ENCODE measurements at regions not wholly inside any gene's neighbourhood (a gene's known extent, or its start where the extent isn't known, plus 50 kb on each side); places are given as distances from the start of the nearest gene placed in this dataset.

DNA sequence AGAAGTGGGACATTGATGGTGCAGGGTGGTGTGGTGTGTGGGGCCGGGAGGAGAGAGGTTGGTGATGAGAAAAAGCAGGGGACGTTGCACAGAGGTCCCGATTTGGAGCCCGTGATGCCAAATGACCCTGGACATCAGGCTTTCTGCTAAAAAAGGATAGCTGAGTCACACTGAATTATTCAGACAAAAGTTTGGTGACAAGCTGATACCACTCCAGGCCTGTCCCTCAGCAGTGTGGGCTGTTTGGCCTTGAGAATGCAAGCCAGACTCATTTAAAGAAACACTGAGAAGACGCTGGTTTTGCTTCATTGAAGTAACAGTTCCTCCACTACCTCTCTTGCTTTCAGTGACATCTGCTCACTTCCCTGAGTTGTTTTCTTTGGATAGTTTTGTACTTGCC lies 262.1 kb upstream of the PWP1 start:
- Histone ChIP-seq H2AFZ (ENCODE audit: low read length) (no peak overlapping the region), H3K36me3 (ENCODE audit: insufficient read depth, low read length) (no peaks in the 10 kb centered on the region), H3K9ac (ENCODE audit: low read length) (no peak overlapping the region), H3K79me2 (ENCODE audit: insufficient read depth, low read length) (no peaks in the 10 kb centered on the region), H3K4me3 (ENCODE audit: low read depth, low read length, poor library complexity, severe bottlenecking) (no peak overlapping the region), H3F3A (ENCODE audit: insufficient read depth, low read length) (no peaks in the 10 kb centered on the region), H3K9me3 (ENCODE audit: low read length) (no peaks in the 10 kb centered on the region), H3K4me1 (ENCODE audit: insufficient read depth, low read length, severe bottlenecking) (no peaks in the 10 kb centered on the region), H3K27me3 (ENCODE audit: insufficient read depth, low read length) (no peaks in the 10 kb centered on the region), H3K27ac (ENCODE audit: low read depth, low read length, poor library complexity, severe bottlenecking) (no peak overlapping the region), H3K9me2 (ENCODE audit: low read depth, low read length) (no peaks in the 10 kb centered on the region), H3K4me2 (ENCODE audit: low read length) (no peak overlapping the region), H4K20me1 (ENCODE audit: insufficient read depth, low read length) (no peaks in the 10 kb centered on the region)
- no peak for TF ChIP-seq EZH2 (IDR thresholded peaks at IDR 0.05; ENCODE audit: borderline replicate concordance, low read length)
- TF ChIP-seq, protein P1, sequence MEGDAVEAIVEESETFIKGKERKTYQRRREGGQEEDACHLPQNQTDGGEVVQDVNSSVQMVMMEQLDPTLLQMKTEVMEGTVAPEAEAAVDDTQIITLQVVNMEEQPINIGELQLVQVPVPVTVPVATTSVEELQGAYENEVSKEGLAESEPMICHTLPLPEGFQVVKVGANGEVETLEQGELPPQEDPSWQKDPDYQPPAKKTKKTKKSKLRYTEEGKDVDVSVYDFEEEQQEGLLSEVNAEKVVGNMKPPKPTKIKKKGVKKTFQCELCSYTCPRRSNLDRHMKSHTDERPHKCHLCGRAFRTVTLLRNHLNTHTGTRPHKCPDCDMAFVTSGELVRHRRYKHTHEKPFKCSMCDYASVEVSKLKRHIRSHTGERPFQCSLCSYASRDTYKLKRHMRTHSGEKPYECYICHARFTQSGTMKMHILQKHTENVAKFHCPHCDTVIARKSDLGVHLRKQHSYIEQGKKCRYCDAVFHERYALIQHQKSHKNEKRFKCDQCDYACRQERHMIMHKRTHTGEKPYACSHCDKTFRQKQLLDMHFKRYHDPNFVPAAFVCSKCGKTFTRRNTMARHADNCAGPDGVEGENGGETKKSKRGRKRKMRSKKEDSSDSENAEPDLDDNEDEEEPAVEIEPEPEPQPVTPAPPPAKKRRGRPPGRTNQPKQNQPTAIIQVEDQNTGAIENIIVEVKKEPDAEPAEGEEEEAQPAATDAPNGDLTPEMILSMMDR (IDR thresholded peaks at IDR 0.05; ENCODE audit: low read length) = no peak

DNA sequence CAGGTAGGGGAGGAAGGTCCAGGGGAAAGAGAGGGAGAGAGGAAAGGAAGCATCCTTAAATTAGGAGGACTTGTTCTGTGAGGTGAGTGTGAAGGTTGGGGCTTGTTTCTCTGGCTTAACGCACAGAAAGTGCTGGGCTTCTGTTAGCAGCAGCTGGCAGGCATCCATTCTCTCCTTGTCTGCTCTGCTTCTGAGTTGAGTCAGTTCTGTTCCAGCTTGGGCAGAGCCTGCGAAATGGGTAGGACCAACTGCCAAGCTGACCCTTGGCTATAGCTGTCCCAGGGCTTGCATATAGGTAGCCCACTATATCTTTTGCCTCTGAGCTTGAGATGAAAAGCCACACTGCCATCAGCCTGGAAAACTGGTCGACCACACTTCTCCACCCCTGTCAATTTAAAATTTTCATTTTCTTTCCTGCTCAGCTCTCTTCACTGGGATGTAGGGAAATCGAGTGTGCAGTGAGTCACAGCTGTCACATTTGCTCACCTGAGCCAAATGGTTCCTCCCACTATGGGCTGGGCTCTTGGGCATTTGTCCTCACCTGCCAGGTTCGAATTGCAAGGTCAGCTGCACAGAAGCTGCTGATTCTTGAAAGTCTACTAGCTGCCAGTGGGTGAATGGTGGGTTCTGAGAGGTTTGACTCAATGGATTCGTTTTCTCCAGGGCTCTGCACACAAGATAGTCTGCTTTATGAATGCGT lies 256.4 kb upstream of the PWP1 start:
- Histone ChIP-seq H3K36me3 (ENCODE audit: insufficient read depth, low read length) (no peaks in the 10 kb centered on the region), H3K79me2 (ENCODE audit: insufficient read depth, low read length) (no peaks in the 10 kb centered on the region), H3K27ac (ENCODE audit: low read depth, low read length, poor library complexity, severe bottlenecking) (no peak overlapping the region), H4K20me1 (ENCODE audit: insufficient read depth, low read length) (no peaks in the 10 kb centered on the region), H3K9me2 (ENCODE audit: low read depth, low read length) (no peaks in the 10 kb centered on the region), H3K4me2 (ENCODE audit: low read length) (no peak overlapping the region), H3K27me3 (ENCODE audit: insufficient read depth, low read length) (no peaks in the 10 kb centered on the region), H3F3A (ENCODE audit: insufficient read depth, low read length) (no peaks in the 10 kb centered on the region), H3K4me1 (ENCODE audit: insufficient read depth, low read length, severe bottlenecking) (no peaks in the 10 kb centered on the region), H3K9ac (ENCODE audit: low read length) (no peak overlapping the region), H3K4me3 (ENCODE audit: low read depth, low read length, poor library complexity, severe bottlenecking) (no peak overlapping the region), H3K9me3 (ENCODE audit: low read length) (no peaks in the 10 kb centered on the region), H2AFZ (ENCODE audit: low read length) (no peak overlapping the region)
- TF ChIP-seq EZH2 (IDR thresholded peaks at IDR 0.05; ENCODE audit: borderline replicate concordance, low read length) = no peak
- TF ChIP-seq, protein P1 (IDR thresholded peaks at IDR 0.05; ENCODE audit: low read length) = no peak

DNA sequence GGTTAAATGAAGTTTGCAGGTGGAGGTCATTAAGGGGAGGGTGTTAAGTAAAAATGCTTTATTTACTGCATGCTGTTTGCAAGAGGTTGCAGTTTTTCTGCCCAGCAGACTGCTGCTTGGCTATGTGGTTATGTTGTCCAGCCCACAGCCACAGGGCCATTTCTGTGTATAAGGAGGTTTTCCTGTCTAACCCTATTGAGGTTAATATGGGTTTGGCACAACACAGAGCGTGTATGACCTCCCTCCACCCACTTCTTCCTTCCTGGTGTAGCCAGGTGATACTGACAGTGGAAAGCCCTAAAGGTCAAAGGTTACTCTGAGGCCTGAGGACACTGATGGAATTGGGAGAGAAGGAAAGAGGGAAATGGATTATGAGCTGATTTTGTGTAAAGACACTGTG lies 253.7 kb upstream of the PWP1 start:
- no peak overlapping the region for H3K9ac ChIP-seq (ENCODE audit: low read length)
- H3K4me2 ChIP-seq (ENCODE audit: low read length) = no peak overlapping the region
- H3K9me3 ChIP-seq (ENCODE audit: low read length) = no peaks in the 10 kb centered on the region
- no peak overlapping the region for H3K27ac ChIP-seq (ENCODE audit: low read depth, low read length, poor library complexity, severe bottlenecking)
- H3K4me3 ChIP-seq (ENCODE audit: low read depth, low read length, poor library complexity, severe bottlenecking) = no peak overlapping the region
- no peak overlapping the region for H2AFZ ChIP-seq (ENCODE audit: low read length)
- no peak for TF ChIP-seq EZH2 (IDR thresholded peaks at IDR 0.05; ENCODE audit: borderline replicate concordance, low read length)
- TF ChIP-seq, protein P1 (IDR thresholded peaks at IDR 0.05; ENCODE audit: low read length) = no peak
- no peaks in the 10 kb centered on the region for H3F3A ChIP-seq (ENCODE audit: insufficient read depth, low read length)
- no peaks in the 10 kb centered on the region for H3K79me2 ChIP-seq (ENCODE audit: insufficient read depth, low read length)
- no peaks in the 10 kb centered on the region for H3K36me3 ChIP-seq (ENCODE audit: insufficient read depth, low read length)
- H3K9me2 ChIP-seq (ENCODE audit: low read depth, low read length) = no peaks in the 10 kb centered on the region
- H4K20me1 ChIP-seq (ENCODE audit: insufficient read depth, low read length) = no peaks in the 10 kb centered on the region
- no peaks in the 10 kb centered on the region for H3K27me3 ChIP-seq (ENCODE audit: insufficient read depth, low read length)
- H3K4me1 ChIP-seq (ENCODE audit: insufficient read depth, low read length, severe bottlenecking) = no peaks in the 10 kb centered on the region

Data from OCI-LY1 (cell line).